Gastrocnemius medialis (tissue), 4 donors: ENCODE measurements at regions not wholly inside any gene's neighbourhood (a gene's known extent, or its start where the extent isn't known, plus 50 kb on each side); places are given as distances from the start of the nearest gene placed in this dataset.

Experiments used
- CTCF ChIP-seq, 5 experiments: fragments of 450-650 bp in 3 of 5; fragments of 200-600 bp in 2 of 5; sonication (generic) in 2 of 5; IDR thresholded peaks in 4 of 5; conservative IDR thresholded peaks in 1 of 5; 1 replicate in 4 of 5; 2 replicates in 1 of 5; pipeline ENCODE4 v1.5.1; 2016 to 2019; ENCODE audit warnings: antibody characterized with exemption in 5 of 5, mild to moderate bottlenecking in 3 of 5, moderate library complexity in 3 of 5
- POLR2A ChIP-seq, 2 donors: fragments of 450-650 bp; IDR thresholded peaks; one replicate each; pipeline ENCODE4 v1.6.1; 2017; ENCODE audit warnings: antibody characterized with exemption in 2 of 2, mild to moderate bottlenecking in 2 of 2, moderate library complexity in 2 of 2

GRCh38 chr18:67818432-67818831, 301.9 kb upstream of the DSEL start:
- TF ChIP-seq CTCF (IDR thresholded peaks at IDR 0.05 in 4 of 5, conservative IDR thresholded peaks at IDR 0.05 in 1 of 5) (no peak), POLR2A (IDR thresholded peaks at IDR 0.05) (no peak)
